ENCODE measurements at regions not wholly inside any gene's neighbourhood (a gene's known extent, or its start where the extent isn't known, plus 50 kb on each side); places are given as distances from the start of the nearest gene placed in this dataset.

DNA sequence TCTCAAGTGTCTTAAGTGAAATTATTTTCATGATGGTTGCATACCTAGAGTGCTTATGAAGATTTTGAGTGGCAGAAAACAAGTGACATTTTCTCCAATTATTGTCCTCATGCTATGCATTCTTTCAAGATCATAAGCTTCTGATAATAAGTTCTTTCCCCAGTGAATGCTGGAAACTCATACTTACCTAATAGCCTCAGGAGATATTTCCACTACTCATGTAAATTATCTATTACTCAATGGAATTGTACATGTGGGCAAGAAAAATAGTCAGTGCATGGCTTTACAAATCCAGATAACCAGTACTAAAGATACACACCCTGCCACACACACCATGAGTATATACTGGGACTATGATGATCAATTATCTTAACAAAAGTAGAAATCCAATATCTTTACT, 1219.4 kb upstream of the C9orf72 start:
- TF ChIP-seq, protein P1, sequence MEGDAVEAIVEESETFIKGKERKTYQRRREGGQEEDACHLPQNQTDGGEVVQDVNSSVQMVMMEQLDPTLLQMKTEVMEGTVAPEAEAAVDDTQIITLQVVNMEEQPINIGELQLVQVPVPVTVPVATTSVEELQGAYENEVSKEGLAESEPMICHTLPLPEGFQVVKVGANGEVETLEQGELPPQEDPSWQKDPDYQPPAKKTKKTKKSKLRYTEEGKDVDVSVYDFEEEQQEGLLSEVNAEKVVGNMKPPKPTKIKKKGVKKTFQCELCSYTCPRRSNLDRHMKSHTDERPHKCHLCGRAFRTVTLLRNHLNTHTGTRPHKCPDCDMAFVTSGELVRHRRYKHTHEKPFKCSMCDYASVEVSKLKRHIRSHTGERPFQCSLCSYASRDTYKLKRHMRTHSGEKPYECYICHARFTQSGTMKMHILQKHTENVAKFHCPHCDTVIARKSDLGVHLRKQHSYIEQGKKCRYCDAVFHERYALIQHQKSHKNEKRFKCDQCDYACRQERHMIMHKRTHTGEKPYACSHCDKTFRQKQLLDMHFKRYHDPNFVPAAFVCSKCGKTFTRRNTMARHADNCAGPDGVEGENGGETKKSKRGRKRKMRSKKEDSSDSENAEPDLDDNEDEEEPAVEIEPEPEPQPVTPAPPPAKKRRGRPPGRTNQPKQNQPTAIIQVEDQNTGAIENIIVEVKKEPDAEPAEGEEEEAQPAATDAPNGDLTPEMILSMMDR (conservative IDR thresholded peaks at IDR 0.05), result no peak
- TF ChIP-seq EZH2 (IDR thresholded peaks at IDR 0.05; ENCODE audit: low read depth), result no peak

All from PC-9 (cell line).